Uterus (tissue), 3 donors: ENCODE measurements at regions not wholly inside any gene's neighbourhood (a gene's known extent, or its start where the extent isn't known, plus 50 kb on each side); places are given as distances from the start of the nearest gene placed in this dataset.

ENCODE experiments used
- DNase-seq, 2 donors: peaks; one replicate each; pipeline ENCODE4 v3.0.0-alpha.2; 2019 to 2020
- H3K27ac ChIP-seq, 2 donors: fragments of 200-600 bp; sonication (generic); 1 replicate in 1 of 2; 2 replicates in 1 of 2; pipeline ENCODE4 v1.5.1; 2016 to 2018
- H3K27me3 ChIP-seq, 2 donors: fragments of 200-600 bp; sonication (generic); one replicate each; pipeline ENCODE4 v1.5.1; 2018 to 2019; ENCODE audit warnings: control low read depth in 1 of 2
- H3K36me3 ChIP-seq, 2 donors: fragments of 200-600 bp; sonication (generic); one replicate each; pipeline ENCODE4 v1.5.1; 2019; ENCODE audit warnings: control low read depth in 1 of 2
- H3K4me1 ChIP-seq, 2 donors: fragments of 200-600 bp; sonication (generic); one replicate each; pipeline ENCODE4 v1.5.1; 2018 to 2019; ENCODE audit warnings: control low read depth in 1 of 2
- H3K4me3 ChIP-seq, 2 donors: fragments of 200-600 bp; sonication (generic); 1 replicate in 1 of 2; 2 replicates in 1 of 2; pipeline ENCODE4 v1.5.1; 2018 to 2019; ENCODE audit warnings: mild to moderate bottlenecking in 1 of 2
- H3K9me3 ChIP-seq, 2 donors: fragments of 200-600 bp; sonication (generic); one replicate each; pipeline ENCODE4 v1.5.1; 2019; ENCODE audit warnings: control low read depth in 1 of 2
- POLR2A ChIP-seq, 2 donors: fragments of 450-650 bp; IDR thresholded peaks; one replicate each; pipeline ENCODE4 v1.6.1; 2016; ENCODE audit warnings: antibody characterized with exemption in 2 of 2, mild to moderate bottlenecking in 1 of 2, moderate library complexity in 1 of 2
- intact Hi-C: fragments of 100-400 bp; cut with DNase I; formaldehyde crosslinking; loops from one replicate; pipeline ENCODE4 v1.15.1; 2023; ENCODE audit warnings: low total_unique reads
- TF ChIP-seq, protein P1 (sequence below), 4 experiments: fragments of 200-600 bp in 2 of 4; fragments of 450-650 bp in 2 of 4; sonication (generic) in 2 of 4; IDR thresholded peaks; one replicate each; pipeline ENCODE4 v1.5.1; 2016 to 2019; ENCODE audit warnings: antibody characterized with exemption in 4 of 4, mild to moderate bottlenecking in 2 of 4, moderate library complexity in 1 of 4
- donor health status: DM: yes; HTN: yes; CAD: no.

DNA sequence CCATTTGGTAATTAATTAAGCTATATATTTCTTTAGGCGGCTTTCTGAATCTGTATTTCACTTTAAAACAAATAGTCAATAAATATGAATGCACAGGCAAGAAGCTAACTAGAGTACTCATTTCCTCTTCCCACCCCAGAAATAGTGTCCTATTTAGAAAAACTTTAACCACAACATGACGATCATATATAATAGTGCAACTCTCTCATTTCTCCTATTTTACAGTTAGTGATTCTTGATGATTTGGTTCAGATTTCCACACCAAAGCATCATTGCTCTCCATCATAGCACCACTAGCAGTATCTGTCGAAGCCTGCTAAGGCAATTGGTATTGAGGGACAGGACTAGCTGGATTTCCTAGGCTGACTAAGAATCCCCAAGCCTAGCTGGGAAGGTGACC lies 184.0 kb upstream of the GALNTL6 start:
- no peak for TF ChIP-seq POLR2A (IDR thresholded peaks at IDR 0.05)
- TF ChIP-seq, protein P1, sequence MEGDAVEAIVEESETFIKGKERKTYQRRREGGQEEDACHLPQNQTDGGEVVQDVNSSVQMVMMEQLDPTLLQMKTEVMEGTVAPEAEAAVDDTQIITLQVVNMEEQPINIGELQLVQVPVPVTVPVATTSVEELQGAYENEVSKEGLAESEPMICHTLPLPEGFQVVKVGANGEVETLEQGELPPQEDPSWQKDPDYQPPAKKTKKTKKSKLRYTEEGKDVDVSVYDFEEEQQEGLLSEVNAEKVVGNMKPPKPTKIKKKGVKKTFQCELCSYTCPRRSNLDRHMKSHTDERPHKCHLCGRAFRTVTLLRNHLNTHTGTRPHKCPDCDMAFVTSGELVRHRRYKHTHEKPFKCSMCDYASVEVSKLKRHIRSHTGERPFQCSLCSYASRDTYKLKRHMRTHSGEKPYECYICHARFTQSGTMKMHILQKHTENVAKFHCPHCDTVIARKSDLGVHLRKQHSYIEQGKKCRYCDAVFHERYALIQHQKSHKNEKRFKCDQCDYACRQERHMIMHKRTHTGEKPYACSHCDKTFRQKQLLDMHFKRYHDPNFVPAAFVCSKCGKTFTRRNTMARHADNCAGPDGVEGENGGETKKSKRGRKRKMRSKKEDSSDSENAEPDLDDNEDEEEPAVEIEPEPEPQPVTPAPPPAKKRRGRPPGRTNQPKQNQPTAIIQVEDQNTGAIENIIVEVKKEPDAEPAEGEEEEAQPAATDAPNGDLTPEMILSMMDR (IDR thresholded peaks at IDR 0.05) = no peak

DNA sequence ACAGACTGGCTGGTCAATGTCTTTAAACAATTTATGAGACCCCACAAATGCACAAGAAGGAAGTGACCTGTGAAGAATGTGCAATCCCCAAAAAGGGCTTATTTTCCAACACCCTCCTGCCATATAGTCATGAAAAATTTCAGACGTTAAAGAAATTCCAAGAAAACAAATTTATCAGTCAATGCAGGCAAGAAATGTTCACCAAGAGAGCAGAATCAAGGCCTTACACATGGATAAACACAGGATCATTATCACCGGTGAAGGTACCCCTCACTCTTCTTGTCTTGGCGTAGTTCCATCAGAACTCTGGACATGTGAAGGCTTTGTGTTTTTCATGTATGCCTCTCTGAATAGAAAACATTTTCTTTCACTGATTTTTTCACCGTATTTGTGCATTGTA lies 186.7 kb upstream of the GALNTL6 start:
- Histone ChIP-seq H3K27me3 (no peaks in the 10 kb centered on the region), H3K9me3 (no peaks in the 10 kb centered on the region), H3K4me3 (no peak overlapping the region), H3K27ac (no peak overlapping the region), H3K36me3 (no peaks in the 10 kb centered on the region), H3K4me1 (no peaks in the 10 kb centered on the region)
- intact Hi-C loops = no loop called here
- no peak for DNase-seq
- no peak for TF ChIP-seq POLR2A (IDR thresholded peaks at IDR 0.05)
- TF ChIP-seq, protein P1 (IDR thresholded peaks at IDR 0.05) = no peak

More for the DNA sequence above, 184.0 kb upstream of the GALNTL6 start:
- Histone ChIP-seq H3K27ac (no peak overlapping the region), H3K9me3 (no peaks in the 10 kb centered on the region), H3K27me3 (no peaks in the 10 kb centered on the region), H3K36me3 (no peaks in the 10 kb centered on the region), H3K4me3 (no peak overlapping the region), H3K4me1 (no peaks in the 10 kb centered on the region)
- intact Hi-C loops = no loop called here
- DNase-seq = no peak

DNA sequence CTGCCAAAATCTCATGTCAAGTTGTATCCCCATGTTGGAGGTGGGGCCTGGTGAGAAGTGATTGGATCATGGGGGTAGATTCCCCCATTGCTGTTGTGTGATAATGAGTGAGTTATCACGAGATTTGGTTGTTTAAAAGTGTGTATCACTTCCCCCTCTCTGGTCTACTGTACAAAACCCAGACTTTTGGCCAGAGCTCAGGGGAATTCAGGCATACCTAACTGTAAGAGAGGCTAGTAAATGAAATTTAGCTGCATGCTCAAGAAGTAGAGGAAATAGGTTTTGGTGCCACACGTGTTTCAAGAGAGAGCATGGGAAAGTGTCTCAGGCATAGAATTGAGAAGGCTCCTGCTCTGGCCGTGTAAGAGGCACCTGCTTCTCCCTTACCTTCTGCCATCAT lies 190.5 kb upstream of the GALNTL6 start:
- Histone ChIP-seq H3K27ac (no peak overlapping the region), H3K36me3 (no peaks in the 10 kb centered on the region), H3K27me3 (no peaks in the 10 kb centered on the region), H3K4me3 (no peak overlapping the region), H3K4me1 (no peaks in the 10 kb centered on the region), H3K9me3 (no peaks in the 10 kb centered on the region)
- intact Hi-C loops = no loop called here
- TF ChIP-seq, protein P1 (IDR thresholded peaks at IDR 0.05) = no peak
- no peak for TF ChIP-seq POLR2A (IDR thresholded peaks at IDR 0.05)
- DNase-seq = no peak

DNA sequence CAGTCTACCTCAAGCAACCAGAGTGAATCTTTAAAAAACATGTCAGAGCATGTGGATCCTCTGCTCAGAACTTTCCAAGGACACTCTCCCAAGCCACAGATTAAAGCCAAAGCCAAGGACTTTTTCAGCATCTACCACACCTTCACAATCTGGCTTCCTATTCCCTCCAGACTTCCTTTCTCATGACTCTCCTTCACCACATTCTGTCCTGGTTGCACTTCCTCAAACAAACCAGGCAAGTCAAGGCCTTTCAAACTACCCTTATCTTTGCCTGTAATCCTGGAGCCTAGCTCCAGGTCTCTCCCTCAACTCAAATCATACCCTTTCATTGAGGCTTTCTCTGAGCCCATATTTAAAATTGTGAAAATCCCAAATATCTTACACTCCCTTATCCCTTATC lies 191.6 kb upstream of the GALNTL6 start:
- DNase-seq = no peak
- Histone ChIP-seq H3K36me3 (no peaks in the 10 kb centered on the region), H3K27ac (no peak overlapping the region), H3K9me3 (no peaks in the 10 kb centered on the region), H3K4me3 (no peak overlapping the region), H3K27me3 (no peaks in the 10 kb centered on the region), H3K4me1 (no peaks in the 10 kb centered on the region)
- intact Hi-C loops = no loop called here
- TF ChIP-seq, protein P1 (IDR thresholded peaks at IDR 0.05) = no peak
- TF ChIP-seq POLR2A (IDR thresholded peaks at IDR 0.05) = no peak

DNA sequence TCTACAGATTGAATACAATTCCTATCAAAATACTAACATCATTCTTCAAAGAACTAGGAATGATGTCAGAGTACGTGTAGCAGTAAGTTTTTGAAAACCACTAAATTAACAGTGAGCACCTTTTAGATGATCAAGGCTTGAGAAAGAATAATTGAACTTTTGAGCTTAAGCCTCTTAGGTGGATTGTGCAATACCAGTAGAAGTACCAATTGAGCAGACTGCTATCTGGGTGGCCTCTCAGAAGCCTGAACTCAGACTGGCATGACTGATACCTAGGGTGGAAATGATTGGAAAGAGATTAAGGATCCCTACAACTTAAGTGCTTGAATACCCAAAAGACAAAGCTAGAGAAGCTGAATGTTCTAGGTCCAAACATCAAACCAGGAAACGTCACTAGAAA lies 200.3 kb upstream of the GALNTL6 start:
- no peak for DNase-seq
- Histone ChIP-seq H3K27me3 (no peaks in the 10 kb centered on the region), H3K36me3 (no peaks in the 10 kb centered on the region), H3K4me3 (no peak overlapping the region), H3K4me1 (no peaks in the 10 kb centered on the region), H3K27ac (no peak overlapping the region), H3K9me3 (no peaks in the 10 kb centered on the region)
- intact Hi-C loops = no loop called here
- TF ChIP-seq, protein P1 (IDR thresholded peaks at IDR 0.05) = no peak
- TF ChIP-seq POLR2A (IDR thresholded peaks at IDR 0.05) = no peak
